IMR-90 (cell line): ENCODE measurements at regions not wholly inside any gene's neighbourhood (a gene's known extent, or its start where the extent isn't known, plus 50 kb on each side); places are given as distances from the start of the nearest gene placed in this dataset.

ENCODE experiments used
- CTCF ChIP-seq: conservative IDR thresholded peaks from 2 replicates; pipeline ENCODE4 v1.5.1; 2012; ENCODE audit warnings: mild to moderate bottlenecking, low read depth, low read length, improper control_type of control experiment
- MXI1 ChIP-seq: IDR thresholded peaks from 2 replicates; pipeline ENCODE4 v1.6.1; 2012; ENCODE audit warnings: low read depth, mild to moderate bottlenecking, low read length, moderate library complexity, borderline replicate concordance
- POLR2A ChIP-seq: IDR thresholded peaks from 2 replicates; pipeline ENCODE4 v1.6.1; 2012; ENCODE audit warnings: mild to moderate bottlenecking, low read depth, low read length

DNA sequence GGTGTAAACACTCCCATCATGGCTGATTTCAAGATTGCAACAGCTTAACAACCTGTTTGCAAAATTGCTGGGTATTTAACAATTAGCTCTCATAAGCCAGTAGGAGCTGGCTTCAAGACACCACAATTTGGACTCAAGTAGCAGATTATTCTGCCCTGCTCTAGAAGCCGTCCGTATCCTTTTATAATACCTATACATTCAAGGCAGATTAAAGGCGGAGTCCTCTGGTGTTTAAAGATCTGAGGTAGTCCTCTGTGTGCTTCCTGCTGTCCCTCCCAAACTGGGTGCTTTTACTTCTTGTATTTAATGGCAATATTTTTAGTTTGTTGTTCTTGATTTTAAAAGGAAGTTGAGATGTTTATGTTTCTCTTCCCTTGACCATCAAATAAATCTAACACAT is 62.2 kb upstream of the SOX4 start:
- no peak for TF ChIP-seq CTCF
- no peak for TF ChIP-seq MXI1
- no peak for TF ChIP-seq POLR2A
